ENCODE measurements at regions not wholly inside any gene's neighbourhood (a gene's known extent, or its start where the extent isn't known, plus 50 kb on each side); places are given as distances from the start of the nearest gene placed in this dataset.

DNA sequence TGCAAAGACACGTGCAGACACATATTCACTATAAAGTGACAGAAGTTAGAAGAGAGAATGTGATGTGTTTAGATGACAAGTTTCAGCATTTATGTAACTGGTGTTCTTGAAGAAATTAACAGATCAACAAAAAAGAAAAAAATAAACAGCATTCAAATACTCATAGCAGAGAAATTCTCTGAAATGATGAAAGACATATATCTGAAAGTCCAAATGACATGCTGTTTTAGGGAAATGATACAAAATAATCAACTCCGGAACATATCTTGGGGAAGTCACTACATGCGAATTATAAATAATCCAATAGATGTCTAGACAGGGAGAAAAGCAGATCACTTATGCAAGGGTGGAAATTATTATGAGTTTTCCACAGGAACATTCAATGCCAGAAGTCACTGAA, 146.0 kb downstream of the SPANXN4 start:
- no peak for DNase-seq

DNA sequence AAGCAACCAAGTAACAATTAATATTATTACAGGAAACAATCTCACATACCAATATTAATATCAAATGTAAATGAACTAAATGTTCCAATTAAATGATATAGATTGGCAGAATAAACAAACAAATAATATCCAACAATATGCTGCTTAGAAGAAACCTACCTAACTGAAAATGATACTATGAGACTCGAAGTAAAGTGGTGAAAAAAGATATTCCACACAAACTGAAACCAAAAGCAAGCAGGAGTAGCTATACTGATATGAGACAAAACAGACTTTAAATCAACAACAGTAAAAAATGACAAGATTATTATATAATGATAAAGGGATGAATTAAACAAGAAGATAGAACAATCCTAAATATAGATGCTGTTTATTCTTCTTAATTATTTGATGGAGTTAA, 140.1 kb downstream of the SPANXN4 start:
- DNase-seq = no peak

DNA sequence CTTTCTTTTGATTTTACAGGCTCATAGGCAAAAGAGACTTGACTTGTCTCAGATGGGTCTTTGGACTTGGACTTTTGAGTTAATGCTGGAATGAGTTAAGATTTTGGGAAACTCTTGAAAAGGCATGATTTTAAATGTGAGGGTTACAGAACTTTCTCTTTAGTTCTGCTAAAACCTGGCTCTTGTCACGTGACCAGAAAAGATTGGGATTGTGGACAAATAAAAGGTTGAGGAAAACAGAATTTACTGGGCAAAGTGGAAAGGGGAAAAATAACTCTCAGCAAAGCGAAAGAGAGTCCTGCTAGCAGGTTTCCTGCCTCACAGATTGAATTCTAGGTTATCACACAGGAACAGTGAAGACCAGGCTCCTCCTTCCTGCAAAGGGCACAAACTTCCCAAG, 114.0 kb downstream of the SPANXN4 start:
- no peak for DNase-seq

DNA sequence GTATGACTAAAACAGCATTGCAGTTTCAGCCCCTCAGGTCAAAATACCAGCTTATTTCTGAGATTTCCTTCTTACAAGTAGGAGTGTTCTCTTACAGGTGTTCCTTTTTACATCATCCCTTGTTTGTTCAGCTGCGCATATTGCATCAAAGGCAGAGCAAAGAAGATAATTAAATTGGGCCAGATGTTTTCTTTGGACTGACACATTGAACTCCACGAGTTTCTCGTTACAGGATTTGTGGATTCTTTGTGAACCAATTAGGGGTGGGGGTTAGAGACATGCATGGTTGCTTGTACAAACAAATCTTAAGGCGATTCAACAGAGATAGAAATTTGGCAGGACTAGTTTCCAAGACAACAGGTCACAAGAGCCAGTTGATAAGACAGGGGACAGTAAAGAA, 95.7 kb downstream of the SPANXN4 start:
- DNase-seq = peak; percentile 97

DNA sequence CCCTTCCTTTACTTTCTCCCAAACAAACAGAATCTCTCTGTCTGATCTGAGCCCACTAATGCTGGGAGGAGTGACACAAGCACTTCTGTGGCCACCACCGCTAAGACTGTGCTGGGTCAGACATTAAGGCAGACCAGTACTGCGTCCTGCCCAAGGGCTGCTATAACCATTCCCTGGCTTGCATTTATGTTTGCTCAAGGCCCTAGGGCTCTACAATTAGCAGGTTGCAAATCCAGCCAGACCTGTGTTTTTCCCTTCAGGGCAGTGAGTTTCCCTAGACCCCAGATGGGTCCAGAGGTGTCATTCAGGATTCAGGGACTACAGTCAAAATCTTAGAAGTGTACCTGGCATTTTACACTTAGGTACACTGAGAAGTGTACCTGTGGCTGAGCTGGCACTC, 89.7 kb downstream of the SPANXN4 start:
- DNase-seq = no peak

DNA sequence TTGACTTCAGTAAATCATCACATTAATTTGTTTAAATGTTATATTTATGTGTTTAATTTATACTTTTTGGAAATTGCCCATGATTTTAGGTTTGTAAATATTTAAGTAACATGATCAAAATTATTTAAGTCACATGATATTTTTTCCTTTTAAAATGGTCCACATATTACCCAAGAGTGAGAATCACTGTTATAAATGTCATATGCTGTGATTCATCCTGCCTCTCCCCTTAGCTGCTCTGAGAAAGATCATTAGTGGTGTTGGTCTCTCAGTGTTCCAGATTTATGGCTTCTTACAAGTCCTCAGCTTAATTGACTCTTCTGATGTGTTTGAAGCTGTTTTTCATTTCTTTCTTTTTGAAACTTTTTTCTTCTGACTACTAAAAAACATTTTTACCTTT, 70.1 kb downstream of the SPANXN4 start:
- no peak for DNase-seq

DNA sequence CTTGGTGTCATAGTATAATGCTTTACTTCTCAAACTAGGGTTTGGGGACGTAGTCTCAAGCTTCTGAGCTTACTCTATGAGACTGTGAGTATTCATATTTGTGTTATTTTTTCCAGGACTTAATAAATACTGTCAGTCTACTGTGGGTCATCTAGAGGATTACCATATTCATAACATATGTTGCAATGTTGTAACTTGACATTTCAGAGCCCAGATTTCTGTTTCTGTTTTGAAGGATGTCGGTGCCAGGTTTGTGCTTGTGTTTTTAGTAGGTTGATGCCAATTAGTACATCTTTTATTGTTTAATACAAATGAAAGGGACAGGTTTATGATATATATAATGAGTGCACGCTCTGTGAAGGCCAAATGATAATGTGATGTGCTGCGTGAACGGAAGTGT, 69.6 kb downstream of the SPANXN4 start:
- DNase-seq = no peak

DNA sequence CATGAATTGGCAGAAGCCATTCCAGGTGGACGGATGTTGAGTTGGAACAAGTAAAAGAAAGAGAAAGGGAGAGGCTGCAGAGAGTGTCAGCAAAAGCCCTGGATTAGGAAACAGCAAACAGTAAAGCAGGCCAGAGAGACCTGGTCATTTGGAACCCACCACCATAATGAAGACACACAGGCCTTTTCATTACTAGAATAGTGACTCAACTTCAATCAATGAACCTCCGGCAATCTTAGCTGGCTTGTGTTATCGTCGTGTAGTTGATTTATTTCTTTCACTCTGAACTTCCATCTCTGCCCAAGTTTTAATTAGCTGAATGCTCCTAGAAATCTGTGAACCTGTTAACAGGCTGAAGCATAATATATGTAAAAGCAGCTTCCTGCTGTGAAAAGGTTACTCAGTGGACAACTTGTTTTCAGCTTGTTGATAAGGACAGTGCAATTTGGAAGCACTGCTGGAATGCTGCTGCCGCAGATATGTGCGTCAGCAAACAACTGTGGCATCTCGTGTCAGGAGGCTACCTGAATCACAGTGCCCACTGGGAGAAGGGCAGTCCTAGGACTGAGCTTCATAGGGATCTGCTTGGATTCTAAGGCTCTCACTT, 68.8 kb downstream of the SPANXN4 start:
- DNase-seq = no peak
